Smooth muscle cell (in vitro differentiated cells): ENCODE measurements at regions not wholly inside any gene's neighbourhood (a gene's known extent, or its start where the extent isn't known, plus 50 kb on each side); places are given as distances from the start of the nearest gene placed in this dataset.

Source experiments
- DNase-seq: peaks from one replicate; lab custom pipeline; 2025; ENCODE audit not compliant: unreplicated experiment; lab: John Stamatoyannopoulos, UW
- H2AFZ ChIP-seq: fragments of 200-600 bp; sonication (generic); 2 replicates; pipeline ENCODE4 v1.6.0; 2016; ENCODE audit warnings: antibody characterized with exemption, low read depth, mild to moderate bottlenecking
- H3F3A ChIP-seq: fragments of 200-600 bp; sonication (generic); 2 replicates; pipeline ENCODE4 v1.6.0; 2017; ENCODE audit warnings: antibody characterized with exemption, low read depth
- H3K27ac ChIP-seq: fragments of 200-600 bp; sonication (generic); 2 replicates; pipeline ENCODE4 v1.5.1; 2016; ENCODE audit warnings: low read depth, mild to moderate bottlenecking
- H3K27me3 ChIP-seq: fragments of 200-600 bp; sonication (generic); 2 replicates; pipeline ENCODE4 v1.6.1; 2016; ENCODE audit warnings: low read depth, mild to moderate bottlenecking
- H3K36me3 ChIP-seq: fragments of 200-600 bp; sonication (generic); 2 replicates; pipeline ENCODE4 v1.5.1; 2016; ENCODE audit warnings: low read depth
- H3K4me1 ChIP-seq: fragments of 200-600 bp; sonication (generic); 2 replicates; pipeline ENCODE4 v1.5.1; 2016; ENCODE audit warnings: low read depth
- H3K4me2 ChIP-seq: fragments of 200-600 bp; sonication (generic); 2 replicates; pipeline ENCODE4 v1.6.0; 2016; ENCODE audit warnings: mild to moderate bottlenecking
- H3K4me3 ChIP-seq: fragments of 200-600 bp; sonication (generic); 2 replicates; pipeline ENCODE4 v1.5.1; 2016; ENCODE audit warnings: mild to moderate bottlenecking
- H3K79me2 ChIP-seq: fragments of 200-600 bp; sonication (generic); 2 replicates; pipeline ENCODE4 v1.6.0; 2016; ENCODE audit warnings: low read depth, mild to moderate bottlenecking
- H3K9ac ChIP-seq: fragments of 200-600 bp; sonication (generic); 2 replicates; pipeline ENCODE4 v1.6.0; 2016; ENCODE audit warnings: low read depth
- H3K9me3 ChIP-seq: fragments of 200-600 bp; sonication (generic); replicated peaks from 2 replicates; pipeline ENCODE4 v1.5.1; 2016; ENCODE audit warnings: low read depth
- H4K20me1 ChIP-seq: fragments of 200-600 bp; sonication (generic); 2 replicates; pipeline ENCODE4 v1.6.0; 2016; ENCODE audit warnings: low read depth
- CTCF ChIP-seq: fragments of 200-600 bp; sonication (generic); IDR thresholded peaks from 2 replicates; pipeline ENCODE4 v1.5.1; 2017; ENCODE audit warnings: borderline replicate concordance, mild to moderate bottlenecking, antibody characterized with exemption; ENCODE audit not compliant: insufficient read depth, poor library complexity, severe bottlenecking
- WGBS: methylation state at CpG from one replicate; pipeline ENCODE4 v1.1.7; 2016; ENCODE audit warnings: low lambda C conversion rate; 5-methylcytosine and 5-hydroxymethylcytosine counted together

- H3F3A ChIP-seq: no peaks in the 10 kb centered on the region
- no peak overlapping the region for H3K9ac ChIP-seq
- H3K4me2 ChIP-seq: no peak overlapping the region
- no peak overlapping the region for H3K4me3 ChIP-seq
- no peak for TF ChIP-seq CTCF
- no peaks in the 10 kb centered on the region for H3K4me1 ChIP-seq
- no peak overlapping the region for H3K27ac ChIP-seq
- no peak overlapping the region for H2AFZ ChIP-seq
- no peak for DNase-seq
- no peaks in the 10 kb centered on the region for H3K9me3 ChIP-seq
- H3K27me3 ChIP-seq: no peaks in the 10 kb centered on the region
- H3K36me3 ChIP-seq: no peaks in the 10 kb centered on the region
- no peaks in the 10 kb centered on the region for H3K79me2 ChIP-seq
- 84% methylated on average over 6 of the region's 6 CpGs for WGBS
- no peaks in the 10 kb centered on the region for H4K20me1 ChIP-seq
These were observed 218.0 kb upstream of the ZNF32 start for GRCh38 chr10:43866712-43867111.

GRCh38 chr10:43865265-43866135, 216.8 kb upstream of the ZNF32 start:
- Histone ChIP-seq H3K27me3 (no peaks in the 10 kb centered on the region), H3K4me3 (no peak overlapping the region), H3F3A (no peaks in the 10 kb centered on the region), H3K9ac (no peak overlapping the region), H3K4me1 (no peaks in the 10 kb centered on the region), H2AFZ (no peak overlapping the region), H3K27ac (no peak overlapping the region), H3K36me3 (no peaks in the 10 kb centered on the region), H3K79me2 (no peaks in the 10 kb centered on the region), H3K4me2 (no peak overlapping the region), H4K20me1 (no peaks in the 10 kb centered on the region), H3K9me3 (no peaks in the 10 kb centered on the region)
- DNase-seq: no peak
- TF ChIP-seq CTCF: no peak
- WGBS: 85% methylated on average over 13 of the region's 13 CpGs

- H4K20me1 ChIP-seq: no peaks in the 10 kb centered on the region
- no peaks in the 10 kb centered on the region for H3K4me1 ChIP-seq
- TF ChIP-seq CTCF: no peak
- 96% methylated on average over 6 of the region's 6 CpGs for WGBS
- H3K9me3 ChIP-seq: no peaks in the 10 kb centered on the region
- no peak overlapping the region for H3K27ac ChIP-seq
- H3K4me2 ChIP-seq: no peak overlapping the region
- DNase-seq: no peak
- H3K27me3 ChIP-seq: no peaks in the 10 kb centered on the region
- no peaks in the 10 kb centered on the region for H3K79me2 ChIP-seq
- H3K4me3 ChIP-seq: no peak overlapping the region
- no peak overlapping the region for H2AFZ ChIP-seq
- H3K36me3 ChIP-seq: no peaks in the 10 kb centered on the region
- H3K9ac ChIP-seq: no peak overlapping the region
- no peaks in the 10 kb centered on the region for H3F3A ChIP-seq
These were observed 216.0 kb upstream of the ZNF32 start for GRCh38 chr10:43864656-43865055.
